ENCODE measurements at regions not wholly inside any gene's neighbourhood (a gene's known extent, or its start where the extent isn't known, plus 50 kb on each side); places are given as distances from the start of the nearest gene placed in this dataset.

DNA sequence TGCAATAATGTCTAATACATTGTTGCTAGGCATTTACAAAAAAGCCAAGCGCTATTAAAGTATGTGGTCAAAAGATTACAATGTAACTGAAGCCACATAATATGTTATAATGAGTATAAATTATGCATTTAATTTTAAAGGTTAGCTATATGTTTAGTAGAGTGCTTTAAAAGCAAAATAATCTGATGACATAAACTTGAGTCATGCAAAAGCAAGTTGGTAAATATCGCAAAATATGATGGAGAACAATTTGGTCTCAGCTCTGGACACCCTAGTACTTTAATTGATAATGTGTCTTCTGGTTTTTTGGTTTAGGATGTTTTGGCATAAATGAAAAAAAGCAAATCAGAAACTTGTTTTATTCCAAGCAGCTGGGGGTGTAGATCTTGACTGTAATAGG lies 188.6 kb upstream of the RREB1 start:
- no peak for DNase-seq (ENCODE audit: low read depth)

DNA sequence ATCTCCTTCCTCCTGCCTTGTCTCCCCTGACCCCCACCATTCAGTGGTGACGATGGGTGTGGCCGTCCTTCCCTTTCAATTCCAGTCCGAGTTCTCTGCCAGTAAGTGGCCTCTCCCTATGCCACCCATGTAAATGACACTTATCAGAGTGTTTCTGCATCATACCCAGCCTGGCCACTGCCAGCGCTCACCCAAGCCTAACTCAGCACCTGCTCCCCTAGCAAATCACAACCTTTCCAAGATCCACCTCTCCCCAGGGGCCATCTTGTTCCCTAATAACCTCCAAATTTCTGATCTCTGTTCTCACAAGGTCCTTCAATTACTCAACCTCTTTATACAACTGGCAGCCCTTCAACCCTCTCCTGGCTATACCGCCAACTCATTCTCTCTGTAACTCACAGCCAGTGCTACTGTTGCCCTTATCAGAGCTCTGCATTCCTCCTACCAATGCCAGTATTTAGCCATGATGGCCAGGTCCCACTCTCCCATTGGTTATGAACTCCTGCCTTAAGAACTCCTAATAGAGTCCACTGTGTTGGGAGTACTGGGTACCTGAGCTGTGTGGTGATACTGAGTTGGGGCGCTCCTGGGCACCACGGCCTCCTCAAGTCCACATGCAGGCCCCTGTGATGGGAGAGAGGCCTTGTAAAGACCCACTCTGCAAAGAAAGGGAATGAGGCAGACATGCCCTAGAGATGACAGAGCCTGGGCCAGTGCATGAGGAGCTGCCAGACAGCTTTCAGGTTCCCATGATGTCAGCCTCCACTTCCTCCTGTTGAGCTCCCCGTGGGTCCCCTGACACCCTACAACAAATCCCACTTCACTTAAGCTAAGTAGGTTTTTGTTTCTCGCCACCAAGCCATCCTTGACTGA lies 187.4 kb upstream of the RREB1 start:
- no peak for DNase-seq (ENCODE audit: low read depth)

DNA sequence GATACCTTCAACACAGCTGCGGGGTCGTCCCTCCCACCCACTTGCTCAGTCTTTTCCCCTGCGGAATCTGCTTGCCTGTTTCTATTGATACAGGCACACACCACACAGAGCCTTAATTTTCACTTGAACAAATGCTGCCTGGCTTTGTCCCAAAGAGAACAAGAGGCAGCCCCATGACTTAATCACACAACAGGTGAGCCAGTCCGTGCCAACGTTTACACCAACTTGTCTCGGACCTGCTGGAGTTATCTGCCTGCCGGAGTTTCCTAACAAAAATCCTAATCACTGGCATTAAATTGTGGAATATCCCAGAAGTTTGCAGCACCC lies 186.8 kb upstream of the RREB1 start:
- no peak for DNase-seq (ENCODE audit: low read depth)

DNA sequence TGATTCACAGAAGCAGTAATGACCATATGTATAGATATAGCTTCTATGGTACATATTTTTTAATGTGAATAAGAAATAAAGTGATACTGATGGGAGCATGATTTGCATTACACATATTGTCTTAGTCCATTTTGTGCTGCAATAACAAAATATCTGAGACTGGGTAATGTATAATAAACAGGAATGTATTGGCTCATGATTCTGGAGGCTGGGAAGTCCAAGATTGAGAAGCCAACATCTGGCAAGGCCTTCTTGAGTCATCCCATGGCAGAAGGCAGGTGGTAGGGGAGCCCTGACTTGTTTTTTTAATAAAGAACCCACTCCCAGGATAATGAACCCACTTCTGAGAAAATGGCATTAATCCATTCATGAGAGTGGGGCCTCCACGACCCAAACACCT lies 185.6 kb upstream of the RREB1 start:
- no peak for DNase-seq (ENCODE audit: low read depth)

DNA sequence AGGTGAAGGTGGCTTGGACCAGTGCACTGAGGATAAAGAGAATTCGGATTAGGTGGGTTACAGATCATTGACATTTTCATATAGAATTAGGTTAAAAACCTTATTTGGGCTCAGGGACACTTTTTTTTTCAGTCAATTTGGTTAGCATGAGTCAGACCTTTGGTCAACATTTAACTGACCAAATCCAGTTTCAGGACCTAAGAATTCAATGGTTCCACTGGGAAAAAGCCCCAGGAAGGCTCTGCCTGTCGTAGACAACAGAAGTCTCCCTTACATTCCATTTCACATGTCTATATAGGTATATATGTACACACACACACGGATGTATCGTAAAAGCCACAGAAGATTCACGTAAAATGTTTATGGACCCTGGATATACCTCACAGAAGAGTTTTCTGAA lies 184.2 kb upstream of the RREB1 start:
- DNase-seq (ENCODE audit: low read depth): no peak

DNA sequence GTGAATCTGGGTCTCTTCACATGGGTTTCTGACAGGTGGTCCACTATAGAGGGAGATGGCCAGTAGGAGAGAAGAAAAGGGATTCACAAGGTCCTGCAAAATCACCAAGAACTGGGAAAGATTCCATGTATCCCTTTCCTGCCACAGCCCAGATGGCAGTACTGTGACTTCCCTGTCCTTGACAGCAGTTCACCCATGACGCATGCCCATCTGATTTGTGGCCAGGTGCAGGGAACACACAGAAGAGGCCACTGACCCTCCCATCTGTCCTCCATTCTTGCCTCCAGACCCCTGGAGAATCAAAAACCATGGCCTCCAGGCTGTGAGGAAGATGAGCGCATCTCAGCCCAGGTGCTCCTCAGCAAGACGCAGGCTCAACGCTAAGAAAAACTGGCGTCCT lies 183.1 kb upstream of the RREB1 start:
- no peak for DNase-seq (ENCODE audit: low read depth)

DNA sequence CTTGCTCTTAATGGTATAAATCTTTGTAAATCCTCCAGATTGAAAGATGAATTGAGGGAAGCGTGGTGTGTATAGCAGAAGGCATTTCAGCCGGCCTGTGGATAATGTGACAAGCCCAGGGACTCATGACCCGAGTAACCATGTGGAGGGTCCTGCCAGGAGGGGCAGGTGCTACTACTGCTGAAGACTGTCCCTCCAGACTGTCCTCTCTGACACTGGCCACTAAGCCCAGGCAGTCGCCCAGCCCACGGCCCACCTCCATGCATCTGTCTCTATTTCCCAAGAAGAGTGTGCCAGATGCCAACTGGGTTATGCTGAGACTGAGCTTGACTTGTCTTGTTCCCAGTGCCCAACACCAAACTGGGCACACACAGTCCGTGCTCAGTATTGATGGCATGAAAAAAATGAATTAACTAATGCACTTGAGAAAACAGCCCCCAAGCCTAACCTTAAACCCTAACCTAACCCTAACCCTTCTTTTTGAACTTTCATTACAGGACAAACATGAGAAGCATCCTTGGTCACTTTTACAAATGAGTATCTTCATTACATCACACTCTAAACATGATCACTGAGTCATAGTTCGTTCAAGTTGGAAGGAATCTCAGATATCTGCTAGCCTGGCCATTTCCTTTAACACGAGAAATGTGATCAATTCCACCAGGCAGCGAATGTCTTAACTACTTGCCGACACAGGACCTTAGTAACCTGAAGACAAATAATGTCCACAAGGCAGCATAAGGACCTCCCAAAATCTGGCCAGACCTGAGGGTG lies 182.2 kb upstream of the RREB1 start:
- DNase-seq (ENCODE audit: low read depth): no peak

DNA sequence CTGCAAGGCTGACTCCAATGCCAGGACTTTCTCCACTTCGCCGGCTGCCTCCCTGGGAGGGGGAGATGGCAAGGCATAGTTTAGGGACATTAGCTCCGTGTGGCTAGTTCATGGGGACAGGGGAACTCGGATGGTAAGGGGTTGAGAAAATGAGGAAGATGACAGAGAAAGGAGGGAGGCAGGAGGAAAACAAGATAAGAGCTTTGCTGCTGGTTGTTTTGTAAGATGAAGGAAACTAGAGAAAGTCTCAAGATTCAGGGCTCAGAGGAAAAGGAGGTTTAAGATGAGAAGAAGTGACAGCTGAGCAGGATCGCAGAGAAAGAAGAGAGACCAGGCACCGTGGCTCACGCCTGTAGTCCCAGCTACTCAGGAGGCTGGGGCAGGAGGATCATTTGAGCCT lies 180.9 kb upstream of the RREB1 start:
- no peak for DNase-seq (ENCODE audit: low read depth)

DNA sequence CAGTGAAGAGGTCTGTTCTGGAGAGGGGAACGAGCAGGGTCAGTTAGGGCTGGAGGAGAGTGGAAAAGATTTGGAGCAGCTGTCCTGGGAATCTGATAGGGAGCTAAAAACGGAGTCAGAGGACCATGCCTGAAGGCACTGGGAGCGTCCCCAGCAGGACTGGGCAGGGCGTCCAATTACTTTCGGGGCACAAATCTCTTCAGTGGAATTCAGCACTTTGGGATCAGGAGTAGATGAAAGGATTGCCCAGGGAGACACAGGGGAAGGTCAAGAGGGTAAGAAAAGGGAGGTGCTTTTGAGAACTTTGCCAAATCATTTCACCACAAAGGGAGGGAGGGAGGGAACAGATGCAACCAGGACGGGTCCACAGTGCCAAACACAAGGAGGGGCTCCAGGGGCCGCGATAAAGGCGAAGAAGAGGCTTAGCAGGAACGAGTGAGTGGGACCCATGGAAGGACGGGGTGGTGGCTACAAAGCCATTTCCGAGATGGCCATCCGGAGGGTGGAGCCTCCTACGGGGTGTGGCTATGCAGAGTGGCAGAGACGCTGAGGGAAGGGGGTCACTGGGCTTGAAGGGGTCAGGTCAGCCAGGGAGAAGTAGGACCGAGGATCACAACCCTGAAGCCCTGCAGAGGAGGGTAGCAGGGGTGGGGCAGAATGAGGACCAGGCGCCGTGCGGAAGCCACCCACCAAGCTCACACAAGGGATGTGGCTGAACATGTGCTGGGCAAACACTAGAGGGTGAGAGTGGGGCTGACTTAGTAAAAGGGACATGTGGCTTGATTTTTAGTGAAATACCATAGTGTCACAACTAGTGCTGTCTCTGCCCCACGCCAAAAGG lies 180.0 kb upstream of the RREB1 start:
- DNase-seq (ENCODE audit: low read depth): no peak

DNA sequence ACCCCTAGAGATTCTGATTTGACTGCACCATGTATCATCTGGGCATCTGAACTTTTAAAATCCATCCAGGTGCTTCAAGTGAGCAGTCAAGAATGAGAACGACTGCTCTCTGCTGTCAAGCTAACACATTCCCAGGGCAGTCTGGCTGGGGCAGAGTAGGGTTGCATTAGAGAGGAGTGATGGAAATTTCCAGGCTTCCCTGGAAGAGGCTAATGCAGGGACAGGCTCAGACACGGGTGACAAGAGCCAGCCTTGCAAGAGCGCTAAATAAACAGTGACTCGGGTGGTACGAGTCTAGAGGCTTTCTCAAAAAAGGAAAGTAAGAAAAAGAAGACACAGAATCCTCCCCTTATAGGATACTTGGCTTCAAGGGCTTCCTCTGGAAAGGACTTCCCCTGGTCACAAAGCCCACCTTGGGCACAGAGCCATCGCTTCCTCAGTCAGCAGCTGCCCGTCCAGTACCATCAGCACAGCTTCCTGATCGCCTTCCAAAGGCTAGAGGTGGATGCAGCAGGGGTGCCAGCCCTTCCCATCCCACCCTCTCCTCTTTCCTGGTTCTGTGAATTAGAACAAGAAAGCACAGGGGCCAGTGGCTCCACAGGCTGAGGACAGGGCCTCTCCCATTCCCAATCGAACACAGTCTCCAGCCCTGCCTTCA lies 177.4 kb upstream of the RREB1 start:
- DNase-seq (ENCODE audit: low read depth): no peak

DNA sequence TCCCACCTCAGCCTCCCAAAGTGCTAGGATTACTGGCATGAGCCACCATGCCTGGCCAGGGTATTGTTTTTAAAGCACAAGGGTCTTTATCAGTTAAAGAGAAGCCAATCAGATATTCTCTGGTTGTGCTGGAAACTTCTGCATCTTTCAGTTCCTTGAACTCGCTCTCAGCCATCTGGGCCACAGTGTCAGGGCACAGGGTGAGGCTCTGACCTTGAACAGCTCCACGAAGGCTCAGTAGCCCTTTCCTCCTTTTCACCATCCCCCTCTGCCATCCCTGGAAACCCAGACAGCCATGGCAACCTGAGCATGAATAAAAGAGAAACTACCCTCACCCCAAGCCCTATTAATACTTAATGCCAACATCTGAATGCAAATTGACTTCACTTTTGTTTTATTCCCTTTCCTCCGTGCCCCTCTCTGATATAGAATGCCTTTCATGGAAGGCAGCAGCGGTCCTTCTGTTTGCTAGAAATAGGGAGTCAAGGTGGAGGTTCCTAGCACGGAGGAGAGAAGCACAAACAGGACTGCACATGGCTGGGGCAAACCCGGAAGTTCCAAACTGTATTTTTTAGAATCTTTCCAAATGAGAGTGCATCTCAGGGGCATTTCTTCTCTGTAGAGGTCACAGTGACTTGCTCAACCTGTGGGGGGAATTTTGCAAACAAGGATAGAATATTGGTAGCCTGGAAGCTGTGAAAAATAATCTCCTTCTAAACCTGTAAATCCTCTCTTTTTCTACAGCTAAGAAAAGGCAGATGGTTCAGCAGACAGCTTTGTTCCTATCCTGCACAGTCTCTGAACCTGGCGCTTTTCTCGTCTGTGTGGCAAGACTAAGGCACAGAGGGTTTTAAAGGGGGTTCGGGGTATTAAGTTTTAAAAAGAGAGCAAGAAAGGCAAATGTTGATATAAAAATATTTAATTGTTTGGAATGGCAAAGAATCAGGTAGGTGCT lies 176.4 kb upstream of the RREB1 start:
- DNase-seq (ENCODE audit: low read depth): no peak

DNA sequence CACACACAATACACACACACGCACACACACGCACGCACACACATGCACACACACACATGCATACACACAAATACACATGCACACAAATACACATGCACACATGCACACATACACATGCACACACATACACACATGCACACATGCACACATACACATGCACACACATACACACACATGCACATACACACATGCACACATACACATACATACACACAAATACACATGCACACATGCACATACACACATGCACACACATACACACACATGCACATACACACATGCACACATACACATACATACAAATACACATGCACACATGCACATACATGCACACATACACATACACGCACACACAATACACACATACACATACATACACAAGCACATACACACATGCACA lies 175.4 kb upstream of the RREB1 start:
- DNase-seq (ENCODE audit: low read depth): no peak

DNA sequence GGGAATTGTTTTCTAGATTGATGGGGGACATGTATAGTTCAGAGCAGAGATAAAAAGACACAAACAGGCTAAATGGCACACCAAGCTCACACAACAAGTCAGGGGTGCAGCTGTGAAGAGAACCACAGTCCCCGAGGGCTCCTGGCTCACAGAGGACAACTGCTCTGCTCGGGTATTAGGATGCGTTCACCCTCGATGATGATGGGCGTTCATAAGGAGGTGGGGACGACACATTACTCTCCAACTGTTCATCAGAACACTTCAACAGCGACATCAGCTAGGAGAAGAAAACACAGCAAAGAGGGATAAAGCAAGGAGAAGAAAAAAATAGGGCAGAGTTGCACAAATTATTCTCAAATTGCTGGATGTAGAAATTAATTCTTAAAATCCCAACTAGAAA lies 174.8 kb upstream of the RREB1 start:
- no peak for DNase-seq (ENCODE audit: low read depth)

DNA sequence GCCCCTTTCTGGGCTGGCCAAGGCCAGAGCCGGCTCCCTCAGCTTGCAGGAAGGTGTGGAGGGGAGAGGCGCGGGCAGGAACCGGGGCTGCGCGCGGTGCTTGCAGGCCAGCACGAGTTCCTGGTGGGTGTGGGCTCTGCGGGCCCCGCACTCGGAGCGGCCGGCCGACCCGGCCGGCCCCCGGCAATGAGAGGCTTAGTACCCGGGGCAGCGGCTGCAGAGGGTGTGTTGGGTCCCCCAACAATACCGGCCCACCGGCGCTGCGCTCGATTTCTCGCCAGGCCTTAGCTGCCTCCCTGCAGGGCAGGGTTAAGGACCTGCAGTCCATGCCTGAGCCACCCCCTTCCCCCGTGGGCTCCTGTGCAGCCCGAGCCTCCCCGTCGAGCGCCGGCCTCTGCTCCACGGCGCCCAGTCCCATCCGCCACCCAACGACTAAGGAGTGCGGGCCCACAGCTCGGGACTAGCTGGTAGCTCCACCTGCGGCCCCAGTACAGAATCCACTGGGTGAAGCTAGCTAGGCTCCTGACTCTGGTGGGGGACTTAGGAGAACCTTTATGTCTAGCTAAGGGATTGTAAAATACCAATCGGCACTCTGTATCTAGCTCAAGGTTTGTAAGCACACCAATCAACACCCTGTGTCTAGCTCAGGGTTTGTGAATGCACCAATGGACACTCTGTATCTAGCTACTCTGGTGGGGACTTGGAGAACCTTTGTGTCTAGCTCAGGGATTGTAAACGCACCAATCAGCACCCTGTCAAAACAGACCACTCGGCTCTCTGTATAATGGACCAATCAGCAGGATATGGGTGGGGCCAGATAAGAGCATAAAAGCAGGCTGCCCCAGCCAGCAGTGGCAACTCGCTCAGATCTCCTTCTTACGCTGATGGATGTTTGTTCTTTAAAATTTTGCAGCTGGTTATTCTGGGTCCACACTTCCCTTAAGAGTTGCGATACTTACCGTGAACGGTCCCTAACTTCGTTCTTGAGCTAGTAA lies 167.4 kb upstream of the RREB1 start:
- DNase-seq (ENCODE audit: low read depth): no peak

DNA sequence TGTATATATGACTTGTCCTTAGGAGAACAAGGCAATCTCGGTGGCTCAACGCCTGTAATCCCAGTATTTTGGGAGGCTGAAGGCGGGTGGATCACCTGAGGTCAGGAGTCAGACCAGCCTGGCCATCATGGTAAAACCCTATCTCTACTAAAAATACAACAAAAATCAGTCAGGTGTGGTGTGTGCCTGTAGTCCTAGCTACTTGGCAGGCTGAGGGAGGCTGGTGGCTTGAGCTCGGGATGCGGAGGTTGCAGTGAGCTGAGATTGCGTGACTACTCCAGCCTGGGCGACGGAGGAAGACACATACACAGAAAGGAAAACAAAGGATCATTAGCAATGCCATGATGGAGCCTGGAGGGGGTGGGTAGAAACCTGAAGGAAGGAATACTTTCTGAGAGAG lies 166.6 kb upstream of the RREB1 start:
- DNase-seq (ENCODE audit: low read depth): no peak

DNA sequence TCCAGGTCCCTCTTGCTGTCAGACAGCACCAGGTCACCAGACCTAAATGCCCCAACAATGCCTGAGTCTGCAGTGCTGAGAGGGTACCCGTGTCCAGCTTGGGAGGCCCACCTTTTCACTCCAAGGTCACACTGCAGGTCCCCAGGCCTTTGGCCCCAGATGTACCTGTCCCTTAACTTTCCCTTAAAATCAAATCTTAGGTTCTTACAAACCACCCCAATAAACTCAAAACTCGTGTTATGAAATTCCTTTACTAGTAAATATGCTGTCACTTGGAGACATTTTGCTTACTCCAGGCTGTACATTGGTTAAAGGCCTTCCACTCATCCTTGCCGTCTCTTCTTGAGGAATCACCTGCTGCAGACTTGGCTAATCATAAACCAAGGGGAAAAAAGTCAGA lies 165.7 kb upstream of the RREB1 start:
- no peak for DNase-seq (ENCODE audit: low read depth)

DNA sequence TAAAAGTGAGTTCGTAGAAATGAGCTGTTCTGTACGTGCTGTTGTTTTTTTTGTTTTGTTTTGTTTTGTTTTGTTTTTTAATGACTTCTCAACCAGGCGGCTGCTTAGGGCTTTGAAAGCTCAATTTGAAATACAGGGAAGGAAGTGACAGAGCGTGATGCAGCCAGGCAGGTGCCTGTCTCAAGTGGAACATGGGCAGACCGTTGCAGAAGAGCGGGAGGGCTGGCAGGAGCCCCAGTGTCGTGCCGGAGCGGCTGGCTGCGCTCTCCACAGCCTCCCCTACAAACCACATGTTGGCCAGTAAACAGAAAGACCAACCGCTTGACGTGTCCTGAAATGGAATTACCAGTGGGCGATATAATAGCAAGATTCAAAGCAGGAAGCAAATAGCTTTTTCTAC lies 164.9 kb upstream of the RREB1 start:
- no peak for DNase-seq (ENCODE audit: low read depth)

DNA sequence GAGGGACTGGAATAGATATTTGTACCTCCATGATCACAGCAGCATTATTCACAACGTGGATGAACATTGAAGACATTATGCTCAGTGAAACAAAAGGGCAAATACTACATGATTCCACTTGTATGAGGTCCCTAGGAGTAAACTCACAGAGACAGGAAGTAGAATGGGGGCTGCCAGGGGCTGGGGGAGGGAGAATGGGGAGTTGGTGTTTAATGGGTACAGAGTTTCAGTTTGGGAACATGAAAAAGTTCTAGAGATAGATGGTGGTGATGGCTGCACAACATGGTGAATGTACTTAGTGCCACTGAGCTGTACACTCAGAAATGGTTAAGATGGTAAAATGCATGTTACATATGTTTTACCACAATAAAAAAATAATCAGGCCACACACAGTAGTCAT lies 164.3 kb upstream of the RREB1 start:
- DNase-seq (ENCODE audit: low read depth): no peak

DNA sequence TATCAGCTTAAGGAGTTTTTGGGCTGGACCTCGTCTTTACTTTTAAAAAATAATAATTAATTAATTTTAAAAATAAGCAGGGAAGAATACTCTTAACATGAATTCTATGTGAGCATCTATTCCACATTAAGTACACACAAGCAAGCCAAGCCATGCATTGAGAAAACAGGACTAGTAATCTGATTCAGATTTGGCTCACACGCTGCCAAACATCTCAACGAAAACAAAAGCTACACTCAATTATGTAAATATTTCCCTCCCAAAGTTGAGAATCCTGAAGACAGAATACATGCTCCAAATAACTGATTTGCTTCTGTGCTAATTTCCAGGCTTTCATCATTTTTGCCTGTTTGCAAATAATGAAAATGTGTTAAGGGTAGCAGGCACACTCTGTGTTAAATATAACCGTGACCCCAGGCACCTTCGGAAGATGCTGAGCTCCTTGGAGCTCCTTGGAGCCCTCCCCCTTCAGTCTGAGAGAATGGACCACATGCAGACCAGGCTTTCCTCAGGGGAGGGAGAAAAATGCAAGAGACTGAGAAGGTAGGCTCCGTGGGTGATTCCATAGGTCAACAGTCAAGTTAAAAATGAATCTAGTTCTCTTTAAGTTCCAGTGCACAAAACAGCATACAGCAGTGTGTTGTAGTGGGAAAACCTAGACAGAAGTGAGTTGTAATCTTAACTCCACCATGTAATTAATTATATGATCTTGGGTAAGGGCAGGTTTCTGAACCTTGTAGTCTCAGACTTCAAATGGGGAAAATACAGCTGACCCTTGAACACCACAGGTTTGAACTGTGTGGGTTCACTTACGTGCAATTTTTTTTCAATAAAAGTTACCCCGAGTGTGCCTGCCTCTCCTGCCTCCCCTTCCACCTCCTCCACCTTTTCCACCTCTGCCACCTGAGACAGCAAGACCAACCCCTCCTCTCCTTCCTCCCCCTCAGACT lies 161.3 kb upstream of the RREB1 start:
- no peak for DNase-seq (ENCODE audit: low read depth)
